HT-29 (cell line): ENCODE measurements at regions not wholly inside any gene's neighbourhood (a gene's known extent, or its start where the extent isn't known, plus 50 kb on each side); places are given as distances from the start of the nearest gene placed in this dataset.
A peak's percentile ranks its signal among the peaks of the same experiment; 100 is the strongest.

Experiments used
- DNase-seq: peaks from one replicate; pipeline ENCODE4 v3.0.0-alpha.2; 2015; ENCODE audit warnings: low spot score

GRCh38 chr9:29928072-29928471 is 2354.8 kb upstream of the C9orf72 start:
- no peak for DNase-seq

- DNase-seq = no peak
Measured at GRCh38 chr9:29939559-29939958, 2366.3 kb upstream of the C9orf72 start.

GRCh38 chr9:29945012-29945411 is 2371.7 kb upstream of the C9orf72 start:
- DNase-seq = no peak

- no peak for DNase-seq
Measured at GRCh38 chr9:29958469-29958868, 2385.2 kb upstream of the C9orf72 start.

- DNase-seq = no peak
Measured at GRCh38 chr9:29965834-29966233, 2392.6 kb upstream of the C9orf72 start.

GRCh38 chr9:29966247-29966646 is 2393.0 kb upstream of the C9orf72 start:
- DNase-seq = no peak

GRCh38 chr9:29968831-29969230 is 2395.6 kb upstream of the C9orf72 start:
- no peak for DNase-seq

- no peak for DNase-seq
Measured at GRCh38 chr9:29969408-29969807, 2396.1 kb upstream of the C9orf72 start.

- DNase-seq = no peak
Measured at GRCh38 chr9:29969856-29970647, 2396.8 kb upstream of the C9orf72 start.

- DNase-seq = no peak
Measured at GRCh38 chr9:29974197-29974596, 2400.9 kb upstream of the C9orf72 start.

- DNase-seq = no peak
Measured at GRCh38 chr9:29976981-29977380, 2403.7 kb upstream of the C9orf72 start.

- DNase-seq = no peak
Measured at GRCh38 chr9:29981013-29981412, 2403.4 kb upstream of the ACO1 start.

GRCh38 chr9:29999645-30000044 is 2384.8 kb upstream of the ACO1 start:
- no peak for DNase-seq

- DNase-seq = no peak
Measured at GRCh38 chr9:30010691-30011090, 2373.8 kb upstream of the ACO1 start.

GRCh38 chr9:30012622-30013021 is 2371.8 kb upstream of the ACO1 start:
- DNase-seq = no peak

- no peak for DNase-seq
Measured at GRCh38 chr9:30015073-30015472, 2369.4 kb upstream of the ACO1 start.

GRCh38 chr9:30020161-30020560 is 2364.3 kb upstream of the ACO1 start:
- DNase-seq = no peak

GRCh38 chr9:30035761-30036160 is 2348.7 kb upstream of the ACO1 start:
- DNase-seq = no peak

GRCh38 chr9:30036558-30036957 is 2347.9 kb upstream of the ACO1 start:
- no peak for DNase-seq

- peak; percentile 1 for DNase-seq
Measured at GRCh38 chr9:30039712-30040111, 2344.7 kb upstream of the ACO1 start.

- DNase-seq = no peak
Measured at GRCh38 chr9:30048396-30048795, 2336.0 kb upstream of the ACO1 start.

GRCh38 chr9:30058463-30058862 is 2326.0 kb upstream of the ACO1 start:
- DNase-seq = no peak

- no peak for DNase-seq
Measured at GRCh38 chr9:30060976-30061375, 2323.5 kb upstream of the ACO1 start.

GRCh38 chr9:30065888-30066287 is 2318.6 kb upstream of the ACO1 start:
- DNase-seq = peak; percentile 24
